ENCODE measurements at regions not wholly inside any gene's neighbourhood (a gene's known extent, or its start where the extent isn't known, plus 50 kb on each side); places are given as distances from the start of the nearest gene placed in this dataset.

DNA sequence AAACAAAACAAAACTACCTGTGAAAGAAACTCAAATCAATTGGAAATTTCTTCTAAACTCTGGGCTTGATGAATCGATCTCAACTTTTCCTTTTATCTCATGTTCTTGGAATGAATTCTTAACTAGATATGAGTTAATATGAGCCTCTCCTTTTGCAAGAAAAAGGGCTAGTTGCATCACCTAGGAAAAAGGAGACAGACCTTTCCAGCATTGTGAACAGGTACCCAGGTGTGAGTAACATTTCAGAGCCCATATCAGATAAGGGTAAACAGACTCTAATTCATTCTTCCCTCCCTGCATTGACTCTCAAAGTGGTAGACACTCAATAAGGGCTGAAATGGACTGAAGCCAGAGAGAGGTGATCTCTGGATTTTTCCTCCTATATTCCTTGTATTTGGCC is 103.8 kb upstream of the AGR3 start:
- 76 to 91% methylated on average over 1 of the region's 1 CpG for WGBS, 2 donors
- intact Hi-C loops (cut with DNase I; ENCODE audit: low total_unique reads): no loop called here
- TF ChIP-seq POLR2A (IDR thresholded peaks at IDR 0.05): no peak
- no peak for TF ChIP-seq CTCF (IDR thresholded peaks at IDR 0.05)
- Histone ChIP-seq H3K9me3 (no peaks in the 10 kb centered on the region), H3K27ac (no peak overlapping the region), H3K27me3 (no peaks in the 10 kb centered on the region), H3K4me3 (no peak overlapping the region), H3K4me1 (peaks cover 5% of the 10 kb centered on the region), H3K36me3 (ENCODE audit: low read depth, missing control alignments) (no peaks in the 10 kb centered on the region)
- no peak for DNase-seq

DNA sequence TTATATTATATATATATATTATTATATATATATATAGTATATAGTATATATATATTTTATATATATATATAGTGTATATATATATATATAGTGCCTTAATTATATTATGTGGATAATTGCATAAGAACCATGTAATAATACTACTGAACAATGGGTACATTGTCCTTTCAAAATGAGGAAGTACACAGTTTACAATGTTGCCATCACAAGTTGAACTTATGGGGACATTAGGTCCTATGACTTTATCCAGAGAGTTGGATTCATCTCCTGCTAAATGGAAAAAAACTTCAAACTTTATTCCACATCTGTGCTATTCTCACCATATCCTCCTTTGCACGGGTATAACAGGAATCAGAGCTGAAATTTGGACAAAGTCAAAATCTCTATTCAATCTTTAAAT is 105.0 kb upstream of the AGR3 start:
- Histone ChIP-seq H3K36me3 (ENCODE audit: low read depth, missing control alignments) (no peaks in the 10 kb centered on the region), H3K4me3 (no peak overlapping the region), H3K27ac (no peak overlapping the region), H3K4me1 (peaks cover 8% of the 10 kb centered on the region), H3K9me3 (no peaks in the 10 kb centered on the region), H3K27me3 (no peaks in the 10 kb centered on the region)
- intact Hi-C loops (cut with DNase I; ENCODE audit: low total_unique reads): no loop called here
- TF ChIP-seq CTCF (IDR thresholded peaks at IDR 0.05) (no peak), POLR2A (IDR thresholded peaks at IDR 0.05) (no peak)
- WGBS, 2 donors: 91 to 94% methylated on average over 1 of the region's 1 CpG
- no peak for DNase-seq

GRCh38 chr7:16989811-16990413 is 108.1 kb upstream of the AGR3 start:
- intact Hi-C loops (cut with DNase I; ENCODE audit: low total_unique reads): no loop called here
- Histone ChIP-seq H3K27ac (peak overlapping the region; percentile 12 to 51), H3K27me3 (no peaks in the 10 kb centered on the region), H3K4me1 (peaks cover 8% of the 10 kb centered on the region), H3K36me3 (ENCODE audit: low read depth, missing control alignments) (no peaks in the 10 kb centered on the region), H3K4me3 (no peak overlapping the region), H3K9me3 (no peaks in the 10 kb centered on the region)
- 29 to 34% methylated on average over 7 of the region's 7 CpGs for WGBS, 2 donors
- TF ChIP-seq POLR2A (IDR thresholded peaks at IDR 0.05): no peak
- peak; percentile 88 for DNase-seq

DNA sequence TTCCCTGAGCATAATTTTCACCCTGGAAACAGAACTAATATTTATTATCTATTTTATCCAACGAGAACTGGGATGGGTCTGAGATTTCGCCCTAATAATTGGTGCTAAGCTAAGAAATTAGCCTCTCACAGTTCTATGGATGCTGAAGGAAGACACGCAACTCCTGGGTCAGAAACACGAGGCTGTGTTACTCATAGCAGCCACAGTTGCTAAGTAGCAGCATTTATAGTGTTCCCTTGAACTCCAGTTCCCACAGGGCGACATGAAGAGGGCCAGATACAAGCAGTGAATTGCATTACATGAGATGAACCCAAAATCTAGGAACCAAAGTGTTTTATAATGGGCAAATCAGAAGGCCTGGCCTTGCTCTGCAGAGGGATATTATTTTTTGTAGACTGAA is 109.8 kb upstream of the AGR3 start:
- Histone ChIP-seq H3K36me3 (ENCODE audit: low read depth, missing control alignments) (no peaks in the 10 kb centered on the region), H3K4me1 (peaks cover 8% of the 10 kb centered on the region), H3K27me3 (no peaks in the 10 kb centered on the region), H3K9me3 (no peaks in the 10 kb centered on the region), H3K27ac (no peak overlapping the region), H3K4me3 (no peak overlapping the region)
- TF ChIP-seq POLR2A (IDR thresholded peaks at IDR 0.05): no peak
- no peak for TF ChIP-seq CTCF (IDR thresholded peaks at IDR 0.05)
- 88 to 89% methylated on average over 5 of the region's 5 CpGs for WGBS, 2 donors
- no peak for DNase-seq
- intact Hi-C loops (cut with DNase I; ENCODE audit: low total_unique reads): no loop called here

GRCh38 chr7:16993543-16993942 is 111.8 kb upstream of the AGR3 start:
- intact Hi-C loops (cut with DNase I; ENCODE audit: low total_unique reads): no loop called here
- H3K27ac ChIP-seq: no peak overlapping the region
- H3K4me3 ChIP-seq: no peak overlapping the region
- TF ChIP-seq CTCF (IDR thresholded peaks at IDR 0.05) (no peak), POLR2A (IDR thresholded peaks at IDR 0.05) (no peak)
- WGBS, 2 donors: 71 to 82% methylated on average over 4 of the region's 4 CpGs
- H3K27me3 ChIP-seq: no peaks in the 10 kb centered on the region
- DNase-seq: peak; percentile 38
- H3K9me3 ChIP-seq: no peaks in the 10 kb centered on the region
- peaks cover 8% of the 10 kb centered on the region for H3K4me1 ChIP-seq
- H3K36me3 ChIP-seq (ENCODE audit: low read depth, missing control alignments): no peaks in the 10 kb centered on the region
